Transverse colon (tissue), 4 donors: ENCODE measurements at regions not wholly inside any gene's neighbourhood (a gene's known extent, or its start where the extent isn't known, plus 50 kb on each side); places are given as distances from the start of the nearest gene placed in this dataset.

Experiments used
- CTCF ChIP-seq, 5 experiments: fragments of 200-600 bp in 3 of 5; fragments of 450-650 bp in 2 of 5; sonication (generic) in 3 of 5; IDR thresholded peaks; 1 replicate in 2 of 5; 2 replicates in 3 of 5; pipeline ENCODE4 v1.5.1; 2016 to 2017; ENCODE audit warnings: antibody characterized with exemption in 5 of 5, inconsistent platforms in 3 of 5, mild to moderate bottlenecking in 2 of 5, moderate library complexity in 1 of 5
- EP300 ChIP-seq: sonication (generic); formaldehyde crosslinking; IDR thresholded peaks from one replicate; pipeline ENCODE4 v1.6.1; 2017; ENCODE audit warnings: antibody characterized with exemption, low read depth
- POLR2A ChIP-seq: fragments of 450-650 bp; IDR thresholded peaks from one replicate; pipeline ENCODE4 v1.6.1; 2016; ENCODE audit warnings: antibody characterized with exemption, mild to moderate bottlenecking, moderate library complexity
- POLR2AphosphoS5 ChIP-seq, 3 donors: sonication (generic); formaldehyde crosslinking; IDR thresholded peaks; one replicate each; pipeline ENCODE4 v1.6.1; 2016; ENCODE audit warnings: antibody characterized with exemption in 3 of 3

GRCh38 chr11:70495351-70496310 is 97.3 kb downstream of the CTTN start:
- TF ChIP-seq POLR2A (no peak), EP300 (no peak), CTCF (IDR thresholded peaks at IDR 0.05) (no peak), POLR2AphosphoS5 (IDR thresholded peaks at IDR 0.05) (no peak)
